ENCODE measurements at regions not wholly inside any gene's neighbourhood (a gene's known extent, or its start where the extent isn't known, plus 50 kb on each side); places are given as distances from the start of the nearest gene placed in this dataset.
A peak's percentile ranks its signal among the peaks of the same experiment; 100 is the strongest.

GRCh38 chr11:92854162-92854561 is 115.3 kb upstream of the MTNR1B start:
- H3K36me3 ChIP-seq, result no peaks in the 10 kb centered on the region
- DNase-seq, result no peak
- H3K4me3 ChIP-seq (ENCODE audit: low read depth, low read length), result no peak overlapping the region
- peaks cover 28% of the 10 kb centered on the region for H3K4me1 ChIP-seq
- H3K9me3 ChIP-seq, result no peaks in the 10 kb centered on the region
- TF ChIP-seq CTCF (IDR thresholded peaks at IDR 0.05; ENCODE audit: low read depth, low read length), result no peak
- H3K27me3 ChIP-seq, result no peaks in the 10 kb centered on the region

DNA sequence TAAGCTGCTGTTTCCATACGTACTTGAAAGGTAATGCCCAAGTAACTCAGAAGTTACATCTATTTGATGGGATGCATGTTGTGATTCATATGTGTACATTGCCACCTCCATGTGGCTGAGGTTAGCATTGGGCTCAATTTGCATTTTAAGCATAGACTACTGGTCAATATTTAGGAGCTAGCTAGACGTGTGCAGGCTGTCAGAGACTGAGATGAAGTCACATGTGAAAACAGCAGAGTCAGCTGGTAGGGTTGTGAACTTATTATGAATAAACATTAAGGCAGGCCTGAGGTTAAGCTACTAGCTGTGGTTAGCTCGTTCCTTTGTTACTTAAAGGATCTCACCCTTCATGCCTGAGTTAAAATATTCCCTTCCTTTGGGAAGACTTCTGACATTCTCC is 114.5 kb upstream of the MTNR1B start:
- Histone ChIP-seq H3K36me3 (no peaks in the 10 kb centered on the region), H3K4me1 (peaks cover 31% of the 10 kb centered on the region), H3K9me3 (no peaks in the 10 kb centered on the region), H3K4me3 (ENCODE audit: low read depth, low read length) (no peak overlapping the region), H3K27me3 (no peaks in the 10 kb centered on the region)
- no peak for DNase-seq
- TF ChIP-seq CTCF (IDR thresholded peaks at IDR 0.05; ENCODE audit: low read depth, low read length), result no peak

DNA sequence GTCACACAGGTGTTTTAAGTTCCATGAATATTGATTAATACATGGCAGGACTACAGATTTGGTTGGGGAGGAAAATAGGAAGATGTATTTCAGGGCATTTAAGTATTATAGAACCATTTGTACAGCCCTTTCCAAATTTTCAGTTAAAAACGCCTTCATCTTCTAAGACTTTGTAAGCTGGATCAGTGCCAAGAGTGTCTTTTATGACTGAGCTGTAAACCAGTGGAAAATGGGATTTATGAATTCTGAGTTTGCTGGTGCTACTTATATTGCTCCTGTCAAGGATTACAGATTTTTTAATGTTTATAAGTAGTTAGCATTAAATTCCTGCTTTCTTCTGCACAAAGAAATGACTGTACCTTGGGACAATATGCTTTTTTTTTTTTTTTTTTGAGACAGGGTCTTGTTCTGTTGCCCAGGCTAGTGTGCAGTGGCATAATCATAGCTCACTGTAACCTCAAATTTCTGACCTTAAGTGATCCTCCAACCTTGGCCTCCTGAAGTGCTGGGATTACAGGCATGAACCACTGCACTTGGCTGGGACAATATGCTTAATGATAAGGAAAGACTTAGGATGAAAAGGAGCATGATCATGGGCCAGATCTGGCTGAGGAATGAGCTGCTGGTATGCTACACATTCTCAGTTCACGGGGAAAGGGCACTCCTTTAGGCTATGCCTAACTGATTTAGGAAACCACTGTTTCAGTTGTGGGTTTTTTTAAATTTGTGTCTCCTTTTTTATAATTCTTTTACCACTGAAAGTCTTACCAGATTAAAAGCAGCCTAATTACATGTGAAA is 113.6 kb upstream of the MTNR1B start:
- Histone ChIP-seq H3K27me3 (no peaks in the 10 kb centered on the region), H3K4me3 (ENCODE audit: low read depth, low read length) (no peak overlapping the region), H3K36me3 (no peaks in the 10 kb centered on the region), H3K9me3 (no peaks in the 10 kb centered on the region), H3K4me1 (peaks cover 31% of the 10 kb centered on the region)
- DNase-seq, result no peak
- TF ChIP-seq CTCF (IDR thresholded peaks at IDR 0.05; ENCODE audit: low read depth, low read length), result no peak

DNA sequence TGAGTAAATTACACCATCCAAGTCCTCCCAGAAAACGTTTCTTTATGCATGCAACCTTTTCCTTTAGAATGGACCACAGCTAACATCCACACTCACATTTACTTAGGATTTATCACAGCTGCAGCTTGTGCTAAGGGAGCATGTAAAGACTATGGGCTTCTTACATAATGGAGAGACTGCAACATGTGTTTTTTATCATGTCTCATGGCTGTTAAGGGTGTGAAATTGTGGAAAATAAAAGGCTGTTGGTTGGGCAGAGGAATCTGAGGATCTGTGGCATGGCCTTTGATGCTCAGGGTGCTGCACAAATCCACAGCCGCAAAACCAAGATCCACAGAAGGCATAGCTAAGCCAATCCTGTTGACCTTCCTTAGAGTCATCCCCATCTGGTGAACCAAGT is 112.0 kb upstream of the MTNR1B start:
- DNase-seq, result no peak
- no peak for TF ChIP-seq CTCF (IDR thresholded peaks at IDR 0.05; ENCODE audit: low read depth, low read length)
- Histone ChIP-seq H3K9me3 (no peaks in the 10 kb centered on the region), H3K4me3 (ENCODE audit: low read depth, low read length) (no peak overlapping the region), H3K4me1 (peaks cover 23% of the 10 kb centered on the region), H3K27me3 (no peaks in the 10 kb centered on the region), H3K36me3 (no peaks in the 10 kb centered on the region)

DNA sequence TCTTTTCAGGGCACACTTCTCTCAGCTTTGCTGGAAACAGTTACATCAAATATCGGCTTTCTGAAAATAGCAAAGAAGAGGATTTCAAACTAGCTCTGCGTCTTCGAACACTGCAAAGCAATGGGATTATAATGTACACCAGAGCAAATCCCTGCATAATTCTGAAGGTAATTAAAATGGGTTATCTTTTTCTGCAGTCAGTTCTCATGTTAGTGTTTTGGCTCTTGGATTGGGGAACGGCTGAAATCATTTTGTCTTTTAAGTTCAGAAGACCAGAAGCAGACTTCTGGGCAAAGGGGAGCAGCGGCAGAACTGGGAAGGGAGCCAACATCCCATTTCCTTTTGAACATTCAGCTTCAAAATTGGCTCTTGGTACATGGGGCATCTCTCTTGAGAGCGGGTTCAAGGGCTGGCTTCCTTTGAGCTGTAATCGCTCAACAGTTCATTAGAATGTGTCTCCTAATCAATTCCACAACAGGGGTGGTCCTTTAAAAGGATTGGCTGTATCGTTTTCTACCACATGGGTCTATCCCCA is 110.2 kb upstream of the MTNR1B start:
- H3K36me3 ChIP-seq, result no peaks in the 10 kb centered on the region
- no peaks in the 10 kb centered on the region for H3K27me3 ChIP-seq
- no peak for TF ChIP-seq CTCF (IDR thresholded peaks at IDR 0.05; ENCODE audit: low read depth, low read length)
- peak overlapping the region; percentile 3 for H3K4me3 ChIP-seq (ENCODE audit: low read depth, low read length)
- H3K9me3 ChIP-seq, result no peaks in the 10 kb centered on the region
- H3K4me1 ChIP-seq, result peaks cover 9% of the 10 kb centered on the region
- DNase-seq, result peak; percentile 36

DNA sequence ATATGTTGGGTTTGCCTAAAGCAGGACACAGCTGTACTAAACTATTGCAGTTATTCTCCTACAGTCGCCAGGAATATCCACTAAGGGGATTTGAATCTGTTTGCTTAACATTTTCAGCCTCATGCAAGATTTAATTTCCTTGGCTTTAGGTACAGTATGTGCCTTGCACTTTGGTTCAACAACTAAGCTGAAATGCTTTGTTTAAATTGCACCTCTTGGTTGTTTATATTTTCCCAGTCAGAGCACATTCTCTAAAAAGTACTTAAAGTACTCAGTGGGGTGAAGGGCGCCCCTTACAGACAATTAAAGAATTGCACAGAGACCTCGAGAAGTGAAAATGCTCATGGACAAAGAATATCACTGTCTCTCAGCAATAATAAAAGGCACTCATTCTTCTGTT is 107.8 kb upstream of the MTNR1B start:
- Histone ChIP-seq H3K9me3 (no peaks in the 10 kb centered on the region), H3K4me3 (ENCODE audit: low read depth, low read length) (no peak overlapping the region), H3K36me3 (no peaks in the 10 kb centered on the region), H3K4me1 (0 out of 2 replicates have a peak, but pooled peaks cover 3% of the 10 kb centered on the region), H3K27me3 (no peaks in the 10 kb centered on the region)
- TF ChIP-seq CTCF (IDR thresholded peaks at IDR 0.05; ENCODE audit: low read depth, low read length), result 0 out of 2 replicates have a peak, but pooled peaks have one; percentile 6
- DNase-seq, result no peak
